ENCODE measurements at regions not wholly inside any gene's neighbourhood (a gene's known extent, or its start where the extent isn't known, plus 50 kb on each side); places are given as distances from the start of the nearest gene placed in this dataset.

DNA sequence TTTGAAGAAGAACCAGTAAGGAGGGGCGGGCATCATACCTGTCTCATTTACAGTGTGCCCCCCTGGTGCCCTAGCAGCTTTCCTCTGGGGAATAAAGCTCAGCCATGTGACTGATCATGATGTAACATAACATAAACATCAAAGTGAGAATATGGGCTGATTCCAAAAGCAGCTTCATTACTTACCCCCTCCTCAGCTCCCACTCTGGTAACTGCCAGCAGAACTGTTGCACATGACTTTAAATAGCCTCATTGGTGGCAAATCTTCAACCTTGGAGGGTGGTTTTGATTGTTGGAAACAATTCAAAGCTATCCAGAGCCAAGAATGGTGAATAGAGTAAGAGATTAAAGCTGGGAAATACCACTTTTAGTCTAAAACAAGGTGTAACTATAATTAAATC lies 384.6 kb downstream of the BUD13 start:
- no peak for TF ChIP-seq TCF7L2 (IDR thresholded peaks at IDR 0.05; ENCODE audit: low read depth, low read length)
- TF ChIP-seq, protein P1, sequence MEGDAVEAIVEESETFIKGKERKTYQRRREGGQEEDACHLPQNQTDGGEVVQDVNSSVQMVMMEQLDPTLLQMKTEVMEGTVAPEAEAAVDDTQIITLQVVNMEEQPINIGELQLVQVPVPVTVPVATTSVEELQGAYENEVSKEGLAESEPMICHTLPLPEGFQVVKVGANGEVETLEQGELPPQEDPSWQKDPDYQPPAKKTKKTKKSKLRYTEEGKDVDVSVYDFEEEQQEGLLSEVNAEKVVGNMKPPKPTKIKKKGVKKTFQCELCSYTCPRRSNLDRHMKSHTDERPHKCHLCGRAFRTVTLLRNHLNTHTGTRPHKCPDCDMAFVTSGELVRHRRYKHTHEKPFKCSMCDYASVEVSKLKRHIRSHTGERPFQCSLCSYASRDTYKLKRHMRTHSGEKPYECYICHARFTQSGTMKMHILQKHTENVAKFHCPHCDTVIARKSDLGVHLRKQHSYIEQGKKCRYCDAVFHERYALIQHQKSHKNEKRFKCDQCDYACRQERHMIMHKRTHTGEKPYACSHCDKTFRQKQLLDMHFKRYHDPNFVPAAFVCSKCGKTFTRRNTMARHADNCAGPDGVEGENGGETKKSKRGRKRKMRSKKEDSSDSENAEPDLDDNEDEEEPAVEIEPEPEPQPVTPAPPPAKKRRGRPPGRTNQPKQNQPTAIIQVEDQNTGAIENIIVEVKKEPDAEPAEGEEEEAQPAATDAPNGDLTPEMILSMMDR (IDR thresholded peaks at IDR 0.05), result no peak
- TF ChIP-seq, protein P2, sequence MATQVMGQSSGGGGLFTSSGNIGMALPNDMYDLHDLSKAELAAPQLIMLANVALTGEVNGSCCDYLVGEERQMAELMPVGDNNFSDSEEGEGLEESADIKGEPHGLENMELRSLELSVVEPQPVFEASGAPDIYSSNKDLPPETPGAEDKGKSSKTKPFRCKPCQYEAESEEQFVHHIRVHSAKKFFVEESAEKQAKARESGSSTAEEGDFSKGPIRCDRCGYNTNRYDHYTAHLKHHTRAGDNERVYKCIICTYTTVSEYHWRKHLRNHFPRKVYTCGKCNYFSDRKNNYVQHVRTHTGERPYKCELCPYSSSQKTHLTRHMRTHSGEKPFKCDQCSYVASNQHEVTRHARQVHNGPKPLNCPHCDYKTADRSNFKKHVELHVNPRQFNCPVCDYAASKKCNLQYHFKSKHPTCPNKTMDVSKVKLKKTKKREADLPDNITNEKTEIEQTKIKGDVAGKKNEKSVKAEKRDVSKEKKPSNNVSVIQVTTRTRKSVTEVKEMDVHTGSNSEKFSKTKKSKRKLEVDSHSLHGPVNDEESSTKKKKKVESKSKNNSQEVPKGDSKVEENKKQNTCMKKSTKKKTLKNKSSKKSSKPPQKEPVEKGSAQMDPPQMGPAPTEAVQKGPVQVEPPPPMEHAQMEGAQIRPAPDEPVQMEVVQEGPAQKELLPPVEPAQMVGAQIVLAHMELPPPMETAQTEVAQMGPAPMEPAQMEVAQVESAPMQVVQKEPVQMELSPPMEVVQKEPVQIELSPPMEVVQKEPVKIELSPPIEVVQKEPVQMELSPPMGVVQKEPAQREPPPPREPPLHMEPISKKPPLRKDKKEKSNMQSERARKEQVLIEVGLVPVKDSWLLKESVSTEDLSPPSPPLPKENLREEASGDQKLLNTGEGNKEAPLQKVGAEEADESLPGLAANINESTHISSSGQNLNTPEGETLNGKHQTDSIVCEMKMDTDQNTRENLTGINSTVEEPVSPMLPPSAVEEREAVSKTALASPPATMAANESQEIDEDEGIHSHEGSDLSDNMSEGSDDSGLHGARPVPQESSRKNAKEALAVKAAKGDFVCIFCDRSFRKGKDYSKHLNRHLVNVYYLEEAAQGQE (IDR thresholded peaks at IDR 0.05; ENCODE audit: insufficient read depth in 1 of 2, low read depth in 2 of 2, low read length in 1 of 2), result no peak
- TF ChIP-seq POLR2AphosphoS5 (IDR thresholded peaks at IDR 0.05; ENCODE audit: low read depth, low read length), result no peak
- no peak for TF ChIP-seq SIN3A (IDR thresholded peaks at IDR 0.05; ENCODE audit: borderline replicate concordance, insufficient read depth, low read depth, low read length)
